GM21526 (cell line): ENCODE measurements at regions not wholly inside any gene's neighbourhood (a gene's known extent, or its start where the extent isn't known, plus 50 kb on each side); places are given as distances from the start of the nearest gene placed in this dataset.

ENCODE experiments used
- ATAC-seq: cut with Tn5 transposase; IDR thresholded peaks from one replicate; pipeline ENCODE4 v1.9.1; 2021; ENCODE audit warnings: moderate library complexity; ENCODE audit not compliant: unreplicated experiment, low FRiP score

- ATAC-seq = no peak
Observed at GRCh38 chr14:96723946-96724345, 73.2 kb upstream of the VRK1 start.

- no peak for ATAC-seq
Observed at GRCh38 chr14:96725232-96725631, 72.0 kb upstream of the VRK1 start.

GRCh38 chr14:96727073-96727472, 70.1 kb upstream of the VRK1 start:
- no peak for ATAC-seq

- no peak for ATAC-seq
Observed at GRCh38 chr14:96727491-96727890, 69.7 kb upstream of the VRK1 start.

- ATAC-seq = no peak
Observed at GRCh38 chr14:96727980-96728717, 69.0 kb upstream of the VRK1 start.

- no peak for ATAC-seq
Observed at GRCh38 chr14:96729889-96730288, 67.3 kb upstream of the VRK1 start.

- ATAC-seq = no peak
Observed at GRCh38 chr14:96730386-96730785, 66.8 kb upstream of the VRK1 start.

- no peak for ATAC-seq
Observed at GRCh38 chr14:96734076-96734622, 63.0 kb upstream of the VRK1 start.

- ATAC-seq = no peak
Observed at GRCh38 chr14:96735526-96735925, 61.7 kb upstream of the VRK1 start.

- ATAC-seq = no peak
Observed at GRCh38 chr14:96736439-96736838, 60.7 kb upstream of the VRK1 start.

GRCh38 chr14:96737881-96738280, 59.3 kb upstream of the VRK1 start:
- no peak for ATAC-seq

- ATAC-seq = no peak
Observed at GRCh38 chr14:96739200-96739910, 57.8 kb upstream of the VRK1 start.

- ATAC-seq = no peak
Observed at GRCh38 chr14:96741151-96741977, 55.8 kb upstream of the VRK1 start.

GRCh38 chr14:96744262-96744661, 52.9 kb upstream of the VRK1 start:
- ATAC-seq = no peak

- ATAC-seq = no peak
Observed at GRCh38 chr14:96745500-96746051, 51.6 kb upstream of the VRK1 start.

- no peak for ATAC-seq
Observed at GRCh38 chr14:96746101-96746500, 51.1 kb upstream of the VRK1 start.

- ATAC-seq = no peak
Observed at GRCh38 chr14:96747006-96747405, 50.2 kb upstream of the VRK1 start.
